PFSK-1 (cell line): ENCODE measurements at regions not wholly inside any gene's neighbourhood (a gene's known extent, or its start where the extent isn't known, plus 50 kb on each side); places are given as distances from the start of the nearest gene placed in this dataset.

Experiments
- FOXP2 ChIP-seq: optimal IDR thresholded peaks from 2 replicates; pipeline ENCODE3; 2011; ENCODE audit warnings: borderline replicate concordance, control low read depth, inconsistent platforms; ENCODE audit not compliant: insufficient read depth; ENCODE audit errors: extremely low read length, extremely low read depth
- POLR2AphosphoS5 ChIP-seq: IDR thresholded peaks from 2 replicates; pipeline ENCODE4 v1.6.1; 2012; ENCODE audit warnings: low read depth, mild to moderate bottlenecking, control low read depth, low read length, moderate library complexity
- REST ChIP-seq, 2 experiments: IDR thresholded peaks; 2 replicates each; pipeline versions ENCODE4 v1.6.1 to v1.8.0; 2011 to 2012; ENCODE audit warnings: low read depth in 2 of 2, low read length in 2 of 2, control low read depth in 1 of 2, inconsistent platforms in 1 of 2, mild to moderate bottlenecking in 1 of 2, moderate library complexity in 1 of 2; ENCODE audit not compliant: insufficient read depth in 1 of 2
- SIN3A ChIP-seq: IDR thresholded peaks from 2 replicates; pipeline ENCODE4 v1.6.1; 2012; ENCODE audit warnings: mild to moderate bottlenecking, low read length, moderate library complexity, borderline replicate concordance; ENCODE audit not compliant: insufficient read depth
- TAF1 ChIP-seq: IDR thresholded peaks from 2 replicates; pipeline ENCODE4 v1.6.1; 2012; ENCODE audit warnings: low read length, control low read depth, borderline replicate concordance; ENCODE audit not compliant: insufficient read depth

GRCh38 chr4:176619430-176619829, 173.3 kb downstream of the VEGFC start:
- TF ChIP-seq REST (IDR thresholded peaks at IDR 0.05; ENCODE audit: insufficient read depth in 1 of 2, low read depth in 2 of 2, low read length in 2 of 2) (no peak), POLR2AphosphoS5 (no peak), SIN3A (no peak), TAF1 (no peak), FOXP2 (no peak)

- no peak for TF ChIP-seq POLR2AphosphoS5
- TF ChIP-seq TAF1: no peak
- no peak for TF ChIP-seq REST (IDR thresholded peaks at IDR 0.05; ENCODE audit: insufficient read depth in 1 of 2, low read depth in 2 of 2, low read length in 2 of 2)
Measured at GRCh38 chr4:176622251-176622948, 170.3 kb downstream of the VEGFC start.

GRCh38 chr4:176627916-176628315, 164.8 kb downstream of the VEGFC start:
- TF ChIP-seq POLR2AphosphoS5 (no peak), FOXP2 (no peak), REST (IDR thresholded peaks at IDR 0.05; ENCODE audit: insufficient read depth in 1 of 2, low read depth in 2 of 2, low read length in 2 of 2) (no peak), TAF1 (no peak), SIN3A (no peak)

- TF ChIP-seq POLR2AphosphoS5: no peak
- TF ChIP-seq SIN3A: no peak
- TF ChIP-seq REST (IDR thresholded peaks at IDR 0.05; ENCODE audit: insufficient read depth in 1 of 2, low read depth in 2 of 2, low read length in 2 of 2): no peak
- TF ChIP-seq FOXP2: no peak
- no peak for TF ChIP-seq TAF1
Measured at GRCh38 chr4:176631611-176632010, 161.1 kb downstream of the VEGFC start.
